ENCODE measurements at regions not wholly inside any gene's neighbourhood (a gene's known extent, or its start where the extent isn't known, plus 50 kb on each side); places are given as distances from the start of the nearest gene placed in this dataset.

GRCh38 chr14:99100497-99101270 is 171.3 kb downstream of the BCL11B start:
- Histone ChIP-seq H3K9me3 (ENCODE audit: control insufficient read depth, low read length) (peaks cover 4% of the 10 kb centered on the region), H3K4me1 (ENCODE audit: control insufficient read depth, insufficient read depth, low read length) (no peaks in the 10 kb centered on the region), H3K9ac (ENCODE audit: extremely low read depth, low read length, poor library complexity, severe bottlenecking) (no peak overlapping the region), H3K4me3 (ENCODE audit: low read length) (no peak overlapping the region), H3K36me3 (ENCODE audit: control insufficient read depth, insufficient read depth, low read length) (no peaks in the 10 kb centered on the region), H3K27ac (ENCODE audit: low read depth, low read length) (no peak overlapping the region), H3K27me3 (ENCODE audit: control insufficient read depth, insufficient read depth, low read length, poor library complexity, severe bottlenecking) (no peaks in the 10 kb centered on the region)
- WGBS, 2 experiments (ENCODE audit: insufficient coverage in 1 of 2, insufficient read length in 1 of 2) = 81 to 84% methylated on average over 6 to 9 of the region's 10 CpGs
- DNase-seq = no peak
- TF ChIP-seq CTCF (conservative IDR thresholded peaks at IDR 0.05) = no peak
- Mint-ChIP-seq H3K27me3 (ENCODE audit: insufficient read depth) (no peaks in the 10 kb centered on the region), H3K27ac (no peak overlapping the region), H3K36me3 (ENCODE audit: low read depth) (peaks cover 2% of the 10 kb centered on the region), H3K4me3 (no peak overlapping the region), H3K4me1 (peaks cover 11% of the 10 kb centered on the region), H3K9me3 (peaks cover 15% of the 10 kb centered on the region)

GRCh38 chr14:99101855-99102461 is 170.0 kb downstream of the BCL11B start:
- H3K27ac Mint-ChIP-seq = peak overlapping the region; percentile 79
- H3K36me3 ChIP-seq (ENCODE audit: control insufficient read depth, insufficient read depth, low read length) = no peaks in the 10 kb centered on the region
- no peaks in the 10 kb centered on the region for H3K27me3 Mint-ChIP-seq (ENCODE audit: insufficient read depth)
- DNase-seq = no peak
- H3K4me3 Mint-ChIP-seq = no peak overlapping the region
- H3K27me3 ChIP-seq (ENCODE audit: control insufficient read depth, insufficient read depth, low read length, poor library complexity, severe bottlenecking) = no peaks in the 10 kb centered on the region
- H3K4me1 Mint-ChIP-seq = peaks cover 11% of the 10 kb centered on the region
- H3K9ac ChIP-seq (ENCODE audit: extremely low read depth, low read length, poor library complexity, severe bottlenecking) = no peak overlapping the region
- WGBS, 2 experiments (ENCODE audit: insufficient coverage in 1 of 2, insufficient read length in 1 of 2) = 62 to 78% methylated on average over 3 to 6 of the region's 6 CpGs
- H3K27ac ChIP-seq (ENCODE audit: low read depth, low read length) = peak overlapping the region; percentile 47
- TF ChIP-seq CTCF (conservative IDR thresholded peaks at IDR 0.05) = no peak
- H3K4me1 ChIP-seq (ENCODE audit: control insufficient read depth, insufficient read depth, low read length) = no peaks in the 10 kb centered on the region
- no peak overlapping the region for H3K4me3 ChIP-seq (ENCODE audit: low read length)
- peaks cover 22% of the 10 kb centered on the region for H3K9me3 Mint-ChIP-seq
- H3K9me3 ChIP-seq (ENCODE audit: control insufficient read depth, low read length) = peaks cover 6% of the 10 kb centered on the region
- peaks cover 3% of the 10 kb centered on the region for H3K36me3 Mint-ChIP-seq (ENCODE audit: low read depth)

- peak; percentile 15 for DNase-seq
- H3K4me3 Mint-ChIP-seq = no peak overlapping the region
- H3K36me3 ChIP-seq (ENCODE audit: control insufficient read depth, insufficient read depth, low read length) = no peaks in the 10 kb centered on the region
- 91 to 97% methylated on average over 9 of the region's 9 CpGs for WGBS, 2 experiments (ENCODE audit: insufficient coverage in 1 of 2, insufficient read length in 1 of 2)
- no peak overlapping the region for H3K27ac Mint-ChIP-seq
- H3K9me3 Mint-ChIP-seq = no peaks in the 10 kb centered on the region
- H3K9me3 ChIP-seq (ENCODE audit: control insufficient read depth, low read length) = no peaks in the 10 kb centered on the region
- no peak for TF ChIP-seq CTCF (conservative IDR thresholded peaks at IDR 0.05)
- H3K27me3 ChIP-seq (ENCODE audit: control insufficient read depth, insufficient read depth, low read length, poor library complexity, severe bottlenecking) = peaks cover 5% of the 10 kb centered on the region
- H3K4me1 Mint-ChIP-seq = peaks cover 4% of the 10 kb centered on the region
- H3K27ac ChIP-seq (ENCODE audit: low read depth, low read length) = no peak overlapping the region
- no peak overlapping the region for H3K9ac ChIP-seq (ENCODE audit: extremely low read depth, low read length, poor library complexity, severe bottlenecking)
- H3K4me1 ChIP-seq (ENCODE audit: control insufficient read depth, insufficient read depth, low read length) = no peaks in the 10 kb centered on the region
- H3K36me3 Mint-ChIP-seq (ENCODE audit: low read depth) = no peaks in the 10 kb centered on the region
- peaks cover 31% of the 10 kb centered on the region for H3K27me3 Mint-ChIP-seq (ENCODE audit: insufficient read depth)
- H3K4me3 ChIP-seq (ENCODE audit: low read length) = no peak overlapping the region
Observed at GRCh38 chr14:99116741-99117295, 155.2 kb downstream of the BCL11B start.

All from endodermal cell (in vitro differentiated cells).